ENCODE measurements at regions not wholly inside any gene's neighbourhood (a gene's known extent, or its start where the extent isn't known, plus 50 kb on each side); places are given as distances from the start of the nearest gene placed in this dataset.

DNA sequence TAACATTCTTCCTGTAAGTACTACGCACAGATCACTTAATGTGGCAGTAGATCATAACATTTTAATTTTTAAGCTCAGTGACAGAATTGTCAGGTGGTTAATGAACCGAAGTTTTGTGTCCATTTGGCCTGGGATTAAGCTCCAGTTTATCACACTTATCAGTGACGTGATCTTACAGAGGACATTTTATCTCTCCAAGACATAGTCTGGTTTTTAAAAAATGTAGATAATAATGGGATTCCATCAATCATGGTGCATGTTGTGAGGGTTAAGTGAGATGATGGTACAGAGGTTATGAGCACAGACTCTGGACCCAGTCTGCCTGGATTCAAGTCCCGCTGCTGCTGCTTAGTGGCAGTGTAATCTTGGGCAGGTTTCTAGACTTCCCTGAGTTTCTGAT, 66.0 kb upstream of the ZFAND5 start:
- Histone ChIP-seq H2AFZ (ENCODE audit: low read depth, low read length) (no peak overlapping the region), H3K27ac (ENCODE audit: low read depth, low read length) (no peak overlapping the region), H3K9ac (ENCODE audit: low read length) (no peak overlapping the region), H3K9me3 (ENCODE audit: insufficient read depth, low read depth, low read length) (no peaks in the 10 kb centered on the region), H3K27me3 (ENCODE audit: insufficient read depth, low read length) (no peaks in the 10 kb centered on the region), H3K79me2 (ENCODE audit: insufficient read depth, low read length) (no peaks in the 10 kb centered on the region), H3K4me3 (ENCODE audit: insufficient read depth, low read depth, low read length) (no peak overlapping the region), H4K20me1 (ENCODE audit: insufficient read depth, low read length) (no peaks in the 10 kb centered on the region), H3K4me1 (ENCODE audit: insufficient read depth, low read length) (peaks cover 24% of the 10 kb centered on the region), H3K4me2 (ENCODE audit: low read length) (no peak overlapping the region), H3K36me3 (ENCODE audit: insufficient read depth, low read length) (no peaks in the 10 kb centered on the region)
- Mint-ChIP-seq H3K36me3 (ENCODE audit: low read depth, unreplicated experiment) (no peaks in the 10 kb centered on the region), H3K27me3 (ENCODE audit: low read depth, unreplicated experiment) (no peaks in the 10 kb centered on the region), H3K9me3 (ENCODE audit: unreplicated experiment) (no peaks in the 10 kb centered on the region), H3K4me1 (ENCODE audit: low read depth, unreplicated experiment) (peaks cover 10% of the 10 kb centered on the region), H3K4me3 (ENCODE audit: unreplicated experiment) (no peak overlapping the region), H3K27ac (ENCODE audit: unreplicated experiment) (no peak overlapping the region)
- peak; percentile 32 for FAIRE-seq
- TF ChIP-seq, protein P1, sequence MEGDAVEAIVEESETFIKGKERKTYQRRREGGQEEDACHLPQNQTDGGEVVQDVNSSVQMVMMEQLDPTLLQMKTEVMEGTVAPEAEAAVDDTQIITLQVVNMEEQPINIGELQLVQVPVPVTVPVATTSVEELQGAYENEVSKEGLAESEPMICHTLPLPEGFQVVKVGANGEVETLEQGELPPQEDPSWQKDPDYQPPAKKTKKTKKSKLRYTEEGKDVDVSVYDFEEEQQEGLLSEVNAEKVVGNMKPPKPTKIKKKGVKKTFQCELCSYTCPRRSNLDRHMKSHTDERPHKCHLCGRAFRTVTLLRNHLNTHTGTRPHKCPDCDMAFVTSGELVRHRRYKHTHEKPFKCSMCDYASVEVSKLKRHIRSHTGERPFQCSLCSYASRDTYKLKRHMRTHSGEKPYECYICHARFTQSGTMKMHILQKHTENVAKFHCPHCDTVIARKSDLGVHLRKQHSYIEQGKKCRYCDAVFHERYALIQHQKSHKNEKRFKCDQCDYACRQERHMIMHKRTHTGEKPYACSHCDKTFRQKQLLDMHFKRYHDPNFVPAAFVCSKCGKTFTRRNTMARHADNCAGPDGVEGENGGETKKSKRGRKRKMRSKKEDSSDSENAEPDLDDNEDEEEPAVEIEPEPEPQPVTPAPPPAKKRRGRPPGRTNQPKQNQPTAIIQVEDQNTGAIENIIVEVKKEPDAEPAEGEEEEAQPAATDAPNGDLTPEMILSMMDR (IDR thresholded peaks at IDR 0.05; ENCODE audit: insufficient read depth, low read depth, low read length): no peak
- TF ChIP-seq EZH2 (IDR thresholded peaks at IDR 0.05; ENCODE audit: insufficient read depth, low read length): no peak
- peak; percentile 83 for DNase-seq (ENCODE audit: low read depth)

DNA sequence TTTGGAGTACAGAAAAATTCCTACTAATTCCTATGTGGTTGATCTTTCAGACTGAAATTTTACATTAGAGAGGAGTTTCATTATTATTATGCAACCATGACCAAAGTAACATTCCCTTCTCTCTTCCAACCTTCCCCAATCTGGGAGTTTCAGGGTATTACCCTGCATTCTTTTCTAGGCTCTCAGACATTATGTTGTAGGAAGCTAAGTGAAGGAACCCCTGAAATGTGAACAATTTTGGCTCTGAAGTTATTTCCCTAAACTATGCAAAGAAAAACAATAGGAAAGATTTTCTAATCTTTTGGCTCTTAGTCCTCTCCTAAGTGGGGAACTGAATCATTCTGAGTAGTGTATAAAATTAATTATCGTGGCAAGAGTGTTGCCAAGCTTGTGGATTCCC, 63.3 kb upstream of the ZFAND5 start:
- H3K36me3 ChIP-seq (ENCODE audit: insufficient read depth, low read length): no peaks in the 10 kb centered on the region
- no peak overlapping the region for H3K9ac ChIP-seq (ENCODE audit: low read length)
- H2AFZ ChIP-seq (ENCODE audit: low read depth, low read length): no peak overlapping the region
- H3K4me2 ChIP-seq (ENCODE audit: low read length): peak overlapping the region; percentile 53
- FAIRE-seq: peak; percentile 91
- peaks cover 15% of the 10 kb centered on the region for H3K4me1 ChIP-seq (ENCODE audit: insufficient read depth, low read length)
- TF ChIP-seq, protein P1 (IDR thresholded peaks at IDR 0.05; ENCODE audit: insufficient read depth, low read depth, low read length): no peak
- no peak for TF ChIP-seq EZH2 (IDR thresholded peaks at IDR 0.05; ENCODE audit: insufficient read depth, low read length)
- H3K36me3 Mint-ChIP-seq (ENCODE audit: low read depth, unreplicated experiment): no peaks in the 10 kb centered on the region
- H3K27me3 ChIP-seq (ENCODE audit: insufficient read depth, low read length): no peaks in the 10 kb centered on the region
- peak; percentile 95 for DNase-seq (ENCODE audit: low read depth)
- no peaks in the 10 kb centered on the region for H3K79me2 ChIP-seq (ENCODE audit: insufficient read depth, low read length)
- no peaks in the 10 kb centered on the region for H4K20me1 ChIP-seq (ENCODE audit: insufficient read depth, low read length)
- no peak overlapping the region for H3K4me3 ChIP-seq (ENCODE audit: insufficient read depth, low read depth, low read length)
- no peak overlapping the region for H3K27ac Mint-ChIP-seq (ENCODE audit: unreplicated experiment)
- no peak overlapping the region for H3K4me3 Mint-ChIP-seq (ENCODE audit: unreplicated experiment)
- no peaks in the 10 kb centered on the region for H3K27me3 Mint-ChIP-seq (ENCODE audit: low read depth, unreplicated experiment)
- H3K9me3 ChIP-seq (ENCODE audit: insufficient read depth, low read depth, low read length): no peaks in the 10 kb centered on the region
- H3K9me3 Mint-ChIP-seq (ENCODE audit: unreplicated experiment): no peaks in the 10 kb centered on the region
- peaks cover 2% of the 10 kb centered on the region for H3K4me1 Mint-ChIP-seq (ENCODE audit: low read depth, unreplicated experiment)
- peak overlapping the region; percentile 19 for H3K27ac ChIP-seq (ENCODE audit: low read depth, low read length)

DNA sequence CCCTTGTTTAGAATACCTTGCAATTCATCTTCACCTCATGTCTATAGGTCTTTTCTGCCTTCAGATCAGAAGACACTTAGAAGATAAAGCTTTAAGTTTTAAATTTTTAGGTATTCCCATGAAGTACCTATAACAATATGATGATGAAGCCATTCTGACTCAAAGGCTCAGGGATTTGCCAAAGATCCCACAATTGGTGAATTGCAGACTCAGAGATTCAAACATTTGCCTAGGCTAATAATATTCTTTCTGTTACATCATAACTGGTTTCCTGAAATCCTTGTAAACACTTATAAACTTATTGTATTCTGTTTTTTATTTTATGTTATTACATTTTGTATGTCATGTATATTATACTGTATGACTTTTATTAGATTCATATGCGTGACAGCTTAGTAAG, 62.8 kb upstream of the ZFAND5 start:
- FAIRE-seq (no peak), DNase-seq (ENCODE audit: low read depth) (no peak)
- peaks cover 2% of the 10 kb centered on the region for H3K4me1 Mint-ChIP-seq (ENCODE audit: low read depth, unreplicated experiment)
- Histone ChIP-seq H3K9ac (ENCODE audit: low read length) (no peak overlapping the region), H4K20me1 (ENCODE audit: insufficient read depth, low read length) (no peaks in the 10 kb centered on the region), H3K27ac (ENCODE audit: low read depth, low read length) (peak overlapping the region; percentile 19), H3K79me2 (ENCODE audit: insufficient read depth, low read length) (no peaks in the 10 kb centered on the region), H2AFZ (ENCODE audit: low read depth, low read length) (no peak overlapping the region), H3K9me3 (ENCODE audit: insufficient read depth, low read depth, low read length) (no peaks in the 10 kb centered on the region), H3K4me1 (ENCODE audit: insufficient read depth, low read length) (peaks cover 15% of the 10 kb centered on the region), H3K4me2 (ENCODE audit: low read length) (peak overlapping the region; percentile 53), H3K36me3 (ENCODE audit: insufficient read depth, low read length) (no peaks in the 10 kb centered on the region), H3K27me3 (ENCODE audit: insufficient read depth, low read length) (no peaks in the 10 kb centered on the region), H3K4me3 (ENCODE audit: insufficient read depth, low read depth, low read length) (no peak overlapping the region)
- H3K4me3 Mint-ChIP-seq (ENCODE audit: unreplicated experiment): no peak overlapping the region
- no peaks in the 10 kb centered on the region for H3K27me3 Mint-ChIP-seq (ENCODE audit: low read depth, unreplicated experiment)
- H3K9me3 Mint-ChIP-seq (ENCODE audit: unreplicated experiment): no peaks in the 10 kb centered on the region
- no peaks in the 10 kb centered on the region for H3K36me3 Mint-ChIP-seq (ENCODE audit: low read depth, unreplicated experiment)
- TF ChIP-seq EZH2 (IDR thresholded peaks at IDR 0.05; ENCODE audit: insufficient read depth, low read length): no peak
- TF ChIP-seq, protein P1 (IDR thresholded peaks at IDR 0.05; ENCODE audit: insufficient read depth, low read depth, low read length): no peak
- H3K27ac Mint-ChIP-seq (ENCODE audit: unreplicated experiment): no peak overlapping the region

All from astrocyte (in vitro differentiated cells and primary cell).